ENCODE measurements at regions not wholly inside any gene's neighbourhood (a gene's known extent, or its start where the extent isn't known, plus 50 kb on each side); places are given as distances from the start of the nearest gene placed in this dataset.

DNA sequence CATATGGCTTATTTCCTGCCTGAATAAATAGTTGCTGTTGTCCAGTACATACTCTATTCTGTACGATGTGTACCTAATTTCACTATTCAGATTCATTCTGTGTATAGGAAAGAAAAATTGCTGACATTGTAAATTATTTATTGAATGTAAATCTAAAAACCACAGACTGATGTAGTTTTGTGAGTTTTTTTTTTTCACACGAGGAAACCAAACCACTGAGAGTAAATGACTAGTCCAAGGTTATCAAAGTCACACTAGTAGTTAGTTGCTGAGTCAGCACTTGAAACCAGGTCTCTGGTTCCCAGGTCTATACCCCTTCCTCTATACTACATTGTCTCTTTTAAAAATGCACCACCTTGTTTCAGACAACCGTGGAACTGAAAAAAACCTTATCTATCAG, 298.3 kb upstream of the DIAPH2 start:
- TF ChIP-seq EZH2 (IDR thresholded peaks at IDR 0.05; ENCODE audit: low read depth) (no peak), CTCF (conservative IDR thresholded peaks at IDR 0.05) (no peak)
- H3K9me3 ChIP-seq (ENCODE audit: insufficient read depth, low read depth), result no peaks in the 10 kb centered on the region
- DNase-seq, result no peak
- no peaks in the 10 kb centered on the region for H3F3A ChIP-seq (ENCODE audit: insufficient read depth, low read depth)
- H3K36me3 ChIP-seq (ENCODE audit: low read depth), result no peaks in the 10 kb centered on the region
- no peak overlapping the region for H2AFZ ChIP-seq
- no peak overlapping the region for H3K4me3 ChIP-seq
- no peaks in the 10 kb centered on the region for H3K4me1 ChIP-seq (replicated peaks; ENCODE audit: insufficient read depth)
- H3K4me2 ChIP-seq, result no peak overlapping the region
- H3K27ac ChIP-seq, result no peak overlapping the region
- H3K79me2 ChIP-seq (ENCODE audit: low read depth), result no peaks in the 10 kb centered on the region
- ChIA-PET CTCF (no interaction called here), POLR2A (ENCODE audit: unreplicated experiment) (no interaction called here)
- H4K20me1 ChIP-seq (ENCODE audit: insufficient read depth), result no peaks in the 10 kb centered on the region
- intact Hi-C loops (cut with micrococcal nuclease; ENCODE audit: unreplicated experiment), result no loop called here
- no peaks in the 10 kb centered on the region for H3K27me3 ChIP-seq (ENCODE audit: insufficient read depth, low read depth)
- no TSS peak for BruUV-seq (replicated peaks)
- H3K9me2 ChIP-seq (ENCODE audit: insufficient read depth), result no peaks in the 10 kb centered on the region

DNA sequence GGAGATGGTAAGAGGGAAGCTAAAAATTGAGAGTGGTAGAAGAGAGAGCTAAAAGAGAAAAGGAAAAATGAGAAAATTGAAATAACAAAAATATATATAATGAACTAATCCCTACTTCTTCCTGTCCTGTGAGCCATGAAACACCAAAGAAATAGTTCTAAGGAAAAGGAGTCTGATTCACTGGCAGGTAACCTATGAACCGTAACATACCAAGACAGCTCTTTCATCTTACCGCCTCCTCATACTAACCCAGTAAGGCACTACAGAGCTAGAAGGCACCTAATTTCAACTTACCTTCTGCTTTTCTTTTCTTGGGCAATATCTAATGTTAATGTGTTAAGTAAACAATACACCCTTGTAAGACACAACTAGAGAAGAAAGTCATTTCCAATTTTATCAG, 297.7 kb upstream of the DIAPH2 start:
- Histone ChIP-seq H3K9me3 (ENCODE audit: insufficient read depth, low read depth) (no peaks in the 10 kb centered on the region), H3K4me2 (no peak overlapping the region), H3K4me3 (no peak overlapping the region), H3K36me3 (ENCODE audit: low read depth) (no peaks in the 10 kb centered on the region), H3K79me2 (ENCODE audit: low read depth) (no peaks in the 10 kb centered on the region), H4K20me1 (ENCODE audit: insufficient read depth) (no peaks in the 10 kb centered on the region), H3K27me3 (ENCODE audit: insufficient read depth, low read depth) (no peaks in the 10 kb centered on the region), H2AFZ (no peak overlapping the region), H3K9me2 (ENCODE audit: insufficient read depth) (no peaks in the 10 kb centered on the region), H3K27ac (no peak overlapping the region), H3K4me1 (replicated peaks; ENCODE audit: insufficient read depth) (no peaks in the 10 kb centered on the region), H3F3A (ENCODE audit: insufficient read depth, low read depth) (no peaks in the 10 kb centered on the region)
- intact Hi-C loops (cut with micrococcal nuclease; ENCODE audit: unreplicated experiment), result no loop called here
- no TSS peak for BruUV-seq (replicated peaks)
- POLR2A ChIA-PET (ENCODE audit: unreplicated experiment), result no interaction called here
- no peak for TF ChIP-seq CTCF (conservative IDR thresholded peaks at IDR 0.05)
- TF ChIP-seq EZH2 (IDR thresholded peaks at IDR 0.05; ENCODE audit: low read depth), result no peak
- CTCF ChIA-PET, result no interaction called here
- DNase-seq, result no peak

- Histone ChIP-seq H3K4me1 (replicated peaks; ENCODE audit: insufficient read depth) (no peaks in the 10 kb centered on the region), H3K27me3 (ENCODE audit: insufficient read depth, low read depth) (no peaks in the 10 kb centered on the region), H3K9me2 (ENCODE audit: insufficient read depth) (no peaks in the 10 kb centered on the region), H3K4me2 (no peak overlapping the region), H3F3A (ENCODE audit: insufficient read depth, low read depth) (no peaks in the 10 kb centered on the region), H4K20me1 (ENCODE audit: insufficient read depth) (no peaks in the 10 kb centered on the region), H3K4me3 (no peak overlapping the region), H3K9me3 (ENCODE audit: insufficient read depth, low read depth) (no peaks in the 10 kb centered on the region), H3K36me3 (ENCODE audit: low read depth) (no peaks in the 10 kb centered on the region), H3K27ac (no peak overlapping the region), H2AFZ (no peak overlapping the region), H3K79me2 (ENCODE audit: low read depth) (no peaks in the 10 kb centered on the region)
- intact Hi-C loops (cut with micrococcal nuclease; ENCODE audit: unreplicated experiment), result no loop called here
- BruUV-seq (replicated peaks), result no TSS peak
- ChIA-PET POLR2A (ENCODE audit: unreplicated experiment) (no interaction called here), CTCF (no interaction called here)
- no peak for DNase-seq
- no peak for TF ChIP-seq EZH2 (IDR thresholded peaks at IDR 0.05; ENCODE audit: low read depth)
- TF ChIP-seq CTCF (conservative IDR thresholded peaks at IDR 0.05), result no peak
Measured at GRCh38 chrX:96387801-96388200, 296.8 kb upstream of the DIAPH2 start.

Measured in PC-9 (cell line).